Right lobe of liver (tissue), 4 donors: ENCODE measurements at regions not wholly inside any gene's neighbourhood (a gene's known extent, or its start where the extent isn't known, plus 50 kb on each side); places are given as distances from the start of the nearest gene placed in this dataset.

Experiments
- CTCF ChIP-seq, 4 donors: fragments of 200-600 bp in 3 of 4; fragments of 450-650 bp in 1 of 4; IDR thresholded peaks; one replicate each; pipeline versions ENCODE4 v1.5.1 to v1.8.0; 2016 to 2022; ENCODE audit warnings: antibody characterized with exemption in 4 of 4, mild to moderate bottlenecking in 2 of 4
- POLR2A ChIP-seq: fragments of 450-650 bp; IDR thresholded peaks from one replicate; pipeline ENCODE4 v1.6.1; 2017; ENCODE audit warnings: antibody characterized with exemption, mild to moderate bottlenecking
- donor health status: DM: no; HTN: no; CAD: no.
- donor health status: DM: no; HTN: no; CAD: no.
- donor health status: DM: no; HTN: yes; CAD: no.

- TF ChIP-seq CTCF (IDR thresholded peaks at IDR 0.05), result no peak
- TF ChIP-seq POLR2A, result no peak
These were observed 1186.7 kb upstream of the EPHA6 start for GRCh38 chr3:95627697-95628096.
